SK-N-SH treated with all-trans-retinoic acid at 6 μM for 48 hours (cell line): ENCODE measurements at regions not wholly inside any gene's neighbourhood (a gene's known extent, or its start where the extent isn't known, plus 50 kb on each side); places are given as distances from the start of the nearest gene placed in this dataset.

Source experiments
- ARNTL ChIP-seq: fragments of 450-650 bp; formaldehyde crosslinking; IDR thresholded peaks from 2 replicates; pipeline ENCODE4 v1.5.0; 2020; ENCODE audit warnings: low read depth, mild to moderate bottlenecking, moderate library complexity, borderline replicate concordance
- PPARA ChIP-seq: fragments of 250-450 bp; sonication (Bioruptor Pico); IDR thresholded peaks from 2 replicates; pipeline ENCODE4 v1.5.0; 2020; ENCODE audit warnings: mild to moderate bottlenecking, borderline replicate concordance
- ZNF8 ChIP-seq: fragments of 450-650 bp; formaldehyde crosslinking; IDR thresholded peaks from 2 replicates; pipeline ENCODE4 v1.5.0; 2020; ENCODE audit warnings: mild to moderate bottlenecking, moderate library complexity

DNA sequence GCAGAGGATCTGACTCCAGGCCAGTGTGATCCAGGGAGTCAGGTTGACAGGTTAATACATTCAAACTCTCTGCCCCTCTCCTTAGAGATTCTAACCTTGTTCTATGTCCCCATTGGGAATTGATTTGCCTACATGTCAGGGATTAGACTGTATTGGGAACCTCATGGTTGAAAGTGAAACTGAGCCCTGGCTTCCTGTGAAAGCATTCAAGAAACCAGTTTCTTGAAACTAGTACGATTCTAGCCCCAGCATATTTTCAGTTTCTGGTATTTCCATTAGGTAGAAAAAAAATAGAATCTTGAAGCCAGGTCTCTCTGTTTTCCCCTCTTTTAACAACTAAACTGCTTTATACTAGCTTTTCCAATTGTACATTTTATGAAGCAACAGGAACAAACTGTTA, 140.4 kb upstream of the ABI3BP start:
- no peak for TF ChIP-seq ARNTL (CRISPR knock-in tag)
- TF ChIP-seq ZNF8 = no peak
- TF ChIP-seq PPARA (CRISPR knock-in tag) = no peak
